HEK293 (cell line): ENCODE measurements at regions not wholly inside any gene's neighbourhood (a gene's known extent, or its start where the extent isn't known, plus 50 kb on each side); places are given as distances from the start of the nearest gene placed in this dataset.

Experiments used
- CTCF ChIP-seq: fragments of 450-650 bp; formaldehyde crosslinking; IDR thresholded peaks from 2 replicates; pipeline ENCODE4 v1.5.1; 2016; ENCODE audit warnings: missing biosample characterization, missing genetic modification characterization
- PRDM10 ChIP-seq: fragments of 450-650 bp; formaldehyde crosslinking; IDR thresholded peaks from 2 replicates; pipeline ENCODE4 v1.5.1; 2016; ENCODE audit warnings: missing biosample characterization, missing genetic modification characterization
- REST ChIP-seq: fragments of 450-650 bp; formaldehyde crosslinking; IDR thresholded peaks from 2 replicates; pipeline ENCODE4 v1.5.1; 2016; ENCODE audit warnings: missing biosample characterization, missing genetic modification characterization
- YY1 ChIP-seq: fragments of 450-650 bp; formaldehyde crosslinking; IDR thresholded peaks from 2 replicates; pipeline ENCODE4 v1.5.1; 2018; ENCODE audit warnings: missing biosample characterization, missing genetic modification characterization
- ZBTB26 ChIP-seq: fragments of 450-650 bp; formaldehyde crosslinking; optimal IDR thresholded peaks from 2 replicates; pipeline ENCODE3; 2016; ENCODE audit warnings: missing biosample characterization, mild to moderate bottlenecking, missing genetic modification characterization
- ZNF114 ChIP-seq: fragments of 450-650 bp; formaldehyde crosslinking; IDR thresholded peaks from 2 replicates; pipeline ENCODE4 v1.5.0; 2017; ENCODE audit warnings: missing biosample characterization, missing genetic modification characterization
- ZNF629 ChIP-seq: fragments of 450-650 bp; formaldehyde crosslinking; IDR thresholded peaks from 2 replicates; pipeline ENCODE4 v1.5.1; 2017; ENCODE audit warnings: missing biosample characterization, missing genetic modification characterization
- ZNF658 ChIP-seq: fragments of 450-650 bp; formaldehyde crosslinking; IDR thresholded peaks from 2 replicates; pipeline ENCODE4; 2016; ENCODE audit warnings: missing biosample characterization, missing genetic modification characterization
- TF ChIP-seq, protein P1 (sequence below): fragments of 450-650 bp; formaldehyde crosslinking; IDR thresholded peaks from 2 replicates; pipeline ENCODE4 v1.5.1; 2016; ENCODE audit warnings: missing biosample characterization, missing genetic modification characterization

DNA sequence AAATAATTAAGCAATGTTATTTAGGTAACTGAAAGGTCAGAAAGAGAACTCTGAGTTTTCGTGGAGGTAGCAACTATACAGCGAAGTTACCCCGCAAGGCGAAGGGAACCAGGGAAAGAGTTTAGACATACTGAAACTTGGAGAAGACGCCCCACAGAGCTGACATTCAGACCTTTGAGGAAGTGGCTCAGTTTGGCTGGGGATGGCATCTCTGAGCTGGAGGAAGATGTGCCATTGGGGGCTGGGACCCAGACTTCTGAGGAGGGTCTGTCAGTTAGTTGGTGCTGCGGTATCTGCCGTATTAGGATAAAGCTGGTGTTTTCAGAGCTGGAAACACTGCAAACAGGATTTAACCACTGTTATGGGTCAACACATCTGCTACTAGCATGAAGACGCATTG lies 156.6 kb downstream of the ANKRD50 start:
- no peak for TF ChIP-seq ZNF629
- TF ChIP-seq, protein P1, sequence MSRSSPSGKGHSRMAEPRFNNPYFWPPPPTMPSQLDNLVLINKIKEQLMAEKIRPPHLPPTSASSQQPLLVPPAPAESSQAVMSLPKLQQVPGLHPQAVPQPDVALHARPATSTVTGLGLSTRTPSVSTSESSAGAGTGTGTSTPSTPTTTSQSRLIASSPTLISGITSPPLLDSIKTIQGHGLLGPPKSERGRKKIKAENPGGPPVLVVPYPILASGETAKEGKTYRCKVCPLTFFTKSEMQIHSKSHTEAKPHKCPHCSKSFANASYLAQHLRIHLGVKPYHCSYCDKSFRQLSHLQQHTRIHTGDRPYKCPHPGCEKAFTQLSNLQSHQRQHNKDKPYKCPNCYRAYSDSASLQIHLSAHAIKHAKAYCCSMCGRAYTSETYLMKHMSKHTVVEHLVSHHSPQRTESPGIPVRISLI (tag by site-specific recombination): no peak
- no peak for TF ChIP-seq ZNF658 (tag by site-specific recombination)
- no peak for TF ChIP-seq PRDM10 (tag by site-specific recombination)
- TF ChIP-seq ZBTB26 (tag by site-specific recombination): no peak
- TF ChIP-seq ZNF114: no peak
- TF ChIP-seq REST (tag by site-specific recombination): no peak
- TF ChIP-seq CTCF: no peak
- no peak for TF ChIP-seq YY1 (tag by site-specific recombination)
